SK-N-SH treated with all-trans-retinoic acid at 6 μM for 48 hours (cell line): ENCODE measurements at regions not wholly inside any gene's neighbourhood (a gene's known extent, or its start where the extent isn't known, plus 50 kb on each side); places are given as distances from the start of the nearest gene placed in this dataset.

Source experiments
- ATAC-seq: fragments of 200-7000 bp; cut with Tn5 transposase; 3 replicates; pipeline ENCODE4 v1.9.1; 2020; ENCODE audit warnings: mild to moderate bottlenecking, moderate library complexity
- ARNTL ChIP-seq: fragments of 450-650 bp; formaldehyde crosslinking; IDR thresholded peaks from 2 replicates; pipeline ENCODE4 v1.5.0; 2020; ENCODE audit warnings: low read depth, mild to moderate bottlenecking, moderate library complexity, borderline replicate concordance
- BACH2 ChIP-seq: fragments of 250-450 bp; sonication (Bioruptor Pico); IDR thresholded peaks from 2 replicates; pipeline ENCODE4 v1.9.0; 2021; ENCODE audit warnings: mild to moderate bottlenecking, borderline replicate concordance
- CREB5 ChIP-seq: fragments of 250-450 bp; sonication (Bioruptor Pico); IDR thresholded peaks from 2 replicates; pipeline ENCODE4 v1.5.1; 2020; ENCODE audit warnings: low read depth, mild to moderate bottlenecking, moderate library complexity
- CSDC2 ChIP-seq: fragments of 250-450 bp; sonication (Bioruptor Pico); IDR thresholded peaks from 2 replicates; pipeline ENCODE4 v1.5.0; 2020; ENCODE audit warnings: mild to moderate bottlenecking, moderate library complexity
- CSRNP3 ChIP-seq: fragments of 250-450 bp; sonication (Bioruptor Pico); IDR thresholded peaks from 2 replicates; pipeline ENCODE4 v1.5.1; 2021; ENCODE audit warnings: mild to moderate bottlenecking, moderate library complexity
- ESRRG ChIP-seq: fragments of 250-450 bp; sonication (Bioruptor Pico); IDR thresholded peaks from 2 replicates; pipeline ENCODE4 v1.6.1; 2021; ENCODE audit warnings: mild to moderate bottlenecking
- GLIS3 ChIP-seq: fragments of 250-450 bp; sonication (Bioruptor Pico); IDR thresholded peaks from 2 replicates; pipeline ENCODE4 v1.5.0; 2020; ENCODE audit warnings: mild to moderate bottlenecking, moderate library complexity
- ISL1 ChIP-seq: fragments of 250-450 bp; sonication (Bioruptor Pico); IDR thresholded peaks from 2 replicates; pipeline ENCODE4 v2.1.2; 2022; ENCODE audit warnings: mild to moderate bottlenecking, moderate library complexity
- OSR1 ChIP-seq: fragments of 250-450 bp; sonication (Bioruptor Pico); IDR thresholded peaks from 2 replicates; pipeline ENCODE4 v1.8.0; 2022; ENCODE audit warnings: moderate library complexity, mild to moderate bottlenecking, inconsistent platforms
- PATZ1 ChIP-seq: fragments of 250-450 bp; sonication (Bioruptor Pico); IDR thresholded peaks from 2 replicates; pipeline ENCODE4 v1.8.0; 2020; ENCODE audit warnings: mild to moderate bottlenecking, moderate library complexity, borderline replicate concordance
- POU6F1 ChIP-seq: fragments of 250-450 bp; sonication (Bioruptor Pico); IDR thresholded peaks from 2 replicates; pipeline ENCODE4 v1.8.0; 2021; ENCODE audit warnings: low read depth, mild to moderate bottlenecking, moderate library complexity, borderline replicate concordance
- PPARA ChIP-seq: fragments of 250-450 bp; sonication (Bioruptor Pico); IDR thresholded peaks from 2 replicates; pipeline ENCODE4 v1.5.0; 2020; ENCODE audit warnings: mild to moderate bottlenecking, borderline replicate concordance
- RARB ChIP-seq: fragments of 250-450 bp; sonication (Bioruptor Pico); IDR thresholded peaks from 2 replicates; pipeline ENCODE4 v1.8.0; 2021; ENCODE audit warnings: mild to moderate bottlenecking, moderate library complexity
- SNAI2 ChIP-seq: fragments of 250-450 bp; sonication (Bioruptor Pico); IDR thresholded peaks from 2 replicates; pipeline ENCODE4 v1.5.0; 2020; ENCODE audit warnings: mild to moderate bottlenecking, moderate library complexity
- TCF4 ChIP-seq: fragments of 250-450 bp; sonication (Bioruptor Pico); IDR thresholded peaks from 2 replicates; pipeline ENCODE4 v1.8.0; 2021; ENCODE audit warnings: mild to moderate bottlenecking, moderate library complexity, borderline replicate concordance
- TOX ChIP-seq: fragments of 250-450 bp; sonication (Bioruptor Pico); IDR thresholded peaks from 2 replicates; pipeline ENCODE4 v1.8.0; 2021; ENCODE audit warnings: mild to moderate bottlenecking, moderate library complexity, borderline replicate concordance
- TSHZ2 ChIP-seq: fragments of 250-450 bp; sonication (Bioruptor Pico); IDR thresholded peaks from 2 replicates; pipeline ENCODE4 v1.5.0; 2020; ENCODE audit warnings: mild to moderate bottlenecking, moderate library complexity
- ZC3H10 ChIP-seq: fragments of 250-450 bp; sonication (Bioruptor Pico); IDR thresholded peaks from 2 replicates; pipeline ENCODE4 v1.5.1; 2021; ENCODE audit warnings: mild to moderate bottlenecking, moderate library complexity
- ZFP3 ChIP-seq: fragments of 250-450 bp; sonication (Bioruptor Pico); IDR thresholded peaks from 2 replicates; pipeline ENCODE4 v1.5.0; 2020; ENCODE audit warnings: mild to moderate bottlenecking, moderate library complexity
- ZFP30 ChIP-seq: fragments of 450-650 bp; formaldehyde crosslinking; IDR thresholded peaks from 2 replicates; pipeline ENCODE4 v1.5.0; 2022; ENCODE audit warnings: mild to moderate bottlenecking, moderate library complexity
- ZNF565 ChIP-seq: fragments of 450-650 bp; formaldehyde crosslinking; conservative IDR thresholded peaks from 2 replicates; pipeline ENCODE4 v1.5.0; 2020; ENCODE audit warnings: low read depth, mild to moderate bottlenecking, moderate library complexity
- ZNF70 ChIP-seq: fragments of 450-650 bp; formaldehyde crosslinking; IDR thresholded peaks from 2 replicates; pipeline ENCODE4 v1.5.0; 2020; ENCODE audit warnings: mild to moderate bottlenecking, moderate library complexity
- ZNF8 ChIP-seq: fragments of 450-650 bp; formaldehyde crosslinking; IDR thresholded peaks from 2 replicates; pipeline ENCODE4 v1.5.0; 2020; ENCODE audit warnings: mild to moderate bottlenecking, moderate library complexity

- TF ChIP-seq ARNTL (CRISPR knock-in tag) = no peak
- TF ChIP-seq PATZ1 = no peak
- TF ChIP-seq ZFP30 = no peak
- no peak for TF ChIP-seq GLIS3 (CRISPR knock-in tag)
- no peak for TF ChIP-seq ISL1
- TF ChIP-seq TOX (CRISPR knock-in tag) = no peak
- TF ChIP-seq POU6F1 (CRISPR knock-in tag) = no peak
- TF ChIP-seq ZNF70 = no peak
- TF ChIP-seq TCF4 = no peak
- TF ChIP-seq CSDC2 (CRISPR knock-in tag) = no peak
- TF ChIP-seq CSRNP3 = no peak
- TF ChIP-seq ESRRG (CRISPR knock-in tag) = no peak
- no peak for TF ChIP-seq TSHZ2 (CRISPR knock-in tag)
- no peak for TF ChIP-seq ZNF565 (CRISPR knock-in tag)
- TF ChIP-seq ZFP3 (CRISPR knock-in tag) = no peak
- TF ChIP-seq ZC3H10 (CRISPR knock-in tag) = no peak
- TF ChIP-seq OSR1 (CRISPR knock-in tag) = no peak
- no peak for ATAC-seq
Observed at GRCh38 chr10:107357033-107357432, 192.5 kb upstream of the SORCS1 start.

- no peak for ATAC-seq
- TF ChIP-seq BACH2 (CRISPR knock-in tag) (no peak), ZNF8 (no peak), CSDC2 (CRISPR knock-in tag) (no peak), TCF4 (no peak), ZC3H10 (CRISPR knock-in tag) (no peak), ARNTL (CRISPR knock-in tag) (no peak), PPARA (CRISPR knock-in tag) (no peak), RARB (CRISPR knock-in tag) (no peak), GLIS3 (CRISPR knock-in tag) (no peak), ZNF565 (CRISPR knock-in tag) (no peak), CREB5 (CRISPR knock-in tag) (no peak), ISL1 (no peak), ZFP3 (CRISPR knock-in tag) (no peak), TSHZ2 (CRISPR knock-in tag) (no peak), ESRRG (CRISPR knock-in tag) (no peak), PATZ1 (no peak), TOX (CRISPR knock-in tag) (no peak), SNAI2 (CRISPR knock-in tag) (no peak), ZFP30 (no peak)
Observed at GRCh38 chr10:107356396-107356795, 191.9 kb upstream of the SORCS1 start.
